Left renal pelvis (tissue), 4 donors: ENCODE measurements at regions not wholly inside any gene's neighbourhood (a gene's known extent, or its start where the extent isn't known, plus 50 kb on each side); places are given as distances from the start of the nearest gene placed in this dataset.
"Not testable (repeated sequence)": the region's sequence is repeated elsewhere in the genome, so short reads cannot be mapped to it uniquely, and the experiment has no call there.

Experiments
- DNase-seq, 4 donors: peaks; one replicate each; pipeline ENCODE4 v3.0.0-alpha.2; 2013; ENCODE audit warnings: low read depth in 4 of 4, low spot score in 3 of 4

- no peak for DNase-seq
These were observed 77.9 kb upstream of the ALX4 start for GRCh38 chr11:44387825-44388224.

- DNase-seq: no peak
These were observed 79.1 kb upstream of the ALX4 start for GRCh38 chr11:44388828-44389657.

- DNase-seq: no peak
These were observed 80.1 kb upstream of the ALX4 start for GRCh38 chr11:44389963-44390605.

- not testable (repeated sequence) for DNase-seq
These were observed 81.1 kb upstream of the ALX4 start for GRCh38 chr11:44391004-44391403.

- DNase-seq: not testable (repeated sequence)
These were observed 86.8 kb upstream of the ALX4 start for GRCh38 chr11:44396746-44397145.

- no peak for DNase-seq
These were observed 87.7 kb upstream of the ALX4 start for GRCh38 chr11:44397586-44398178.

GRCh38 chr11:44398266-44399030 lies 88.5 kb upstream of the ALX4 start:
- DNase-seq: no peak

- no peak for DNase-seq
These were observed 90.0 kb upstream of the ALX4 start for GRCh38 chr11:44399968-44400367.

GRCh38 chr11:44400431-44400830 lies 90.5 kb upstream of the ALX4 start:
- DNase-seq: no peak

- no peak for DNase-seq
These were observed 92.6 kb upstream of the ALX4 start for GRCh38 chr11:44402466-44403075.

GRCh38 chr11:44403176-44403575 lies 93.2 kb upstream of the ALX4 start:
- no peak for DNase-seq

- DNase-seq: no peak
These were observed 93.8 kb upstream of the ALX4 start for GRCh38 chr11:44403587-44404273.

- DNase-seq: no peak
These were observed 94.4 kb upstream of the ALX4 start for GRCh38 chr11:44404301-44404700.

- no peak for DNase-seq
These were observed 94.9 kb upstream of the ALX4 start for GRCh38 chr11:44404736-44405395.

GRCh38 chr11:44407211-44407996 lies 97.5 kb upstream of the ALX4 start:
- no peak for DNase-seq

GRCh38 chr11:44408141-44408540 lies 98.2 kb upstream of the ALX4 start:
- DNase-seq: no peak

- no peak for DNase-seq
These were observed 99.0 kb upstream of the ALX4 start for GRCh38 chr11:44408711-44409470.
